ENCODE measurements at regions not wholly inside any gene's neighbourhood (a gene's known extent, or its start where the extent isn't known, plus 50 kb on each side); places are given as distances from the start of the nearest gene placed in this dataset.

DNA sequence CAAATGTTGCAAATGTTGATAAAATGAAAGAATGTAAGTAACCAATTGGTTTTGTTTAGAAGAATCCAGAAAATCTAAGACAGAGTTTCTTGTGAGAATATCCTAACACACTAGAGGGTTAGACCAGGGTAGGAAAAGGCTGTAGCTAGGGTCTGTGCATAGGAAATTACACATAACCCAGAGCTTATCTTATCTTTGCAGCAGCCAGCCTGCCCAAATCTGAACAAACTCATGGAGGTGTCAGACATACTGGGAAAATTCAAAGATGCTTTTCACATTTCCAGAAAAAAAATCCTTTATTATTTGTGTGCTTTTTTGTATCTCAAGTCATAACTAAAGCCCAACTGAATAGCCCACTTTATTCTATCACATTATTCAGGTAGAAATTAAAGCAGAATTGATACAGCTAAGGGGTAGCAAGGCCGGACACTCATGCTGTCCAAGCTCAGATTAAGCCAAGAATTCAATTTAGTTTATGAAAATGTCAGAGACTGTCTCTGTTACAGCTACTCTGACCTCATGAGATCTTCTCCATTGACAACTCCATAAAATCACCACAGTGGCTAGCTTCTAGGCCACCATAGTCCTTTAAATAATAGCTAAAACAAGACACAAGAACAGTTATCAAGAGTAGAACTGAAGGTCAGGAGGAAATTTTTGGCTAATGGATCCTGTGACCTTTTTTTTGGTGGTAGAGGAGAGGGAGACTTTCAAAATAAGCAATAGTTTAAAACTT, 169.6 kb upstream of the RASSF8 start:
- TF ChIP-seq, protein P1, sequence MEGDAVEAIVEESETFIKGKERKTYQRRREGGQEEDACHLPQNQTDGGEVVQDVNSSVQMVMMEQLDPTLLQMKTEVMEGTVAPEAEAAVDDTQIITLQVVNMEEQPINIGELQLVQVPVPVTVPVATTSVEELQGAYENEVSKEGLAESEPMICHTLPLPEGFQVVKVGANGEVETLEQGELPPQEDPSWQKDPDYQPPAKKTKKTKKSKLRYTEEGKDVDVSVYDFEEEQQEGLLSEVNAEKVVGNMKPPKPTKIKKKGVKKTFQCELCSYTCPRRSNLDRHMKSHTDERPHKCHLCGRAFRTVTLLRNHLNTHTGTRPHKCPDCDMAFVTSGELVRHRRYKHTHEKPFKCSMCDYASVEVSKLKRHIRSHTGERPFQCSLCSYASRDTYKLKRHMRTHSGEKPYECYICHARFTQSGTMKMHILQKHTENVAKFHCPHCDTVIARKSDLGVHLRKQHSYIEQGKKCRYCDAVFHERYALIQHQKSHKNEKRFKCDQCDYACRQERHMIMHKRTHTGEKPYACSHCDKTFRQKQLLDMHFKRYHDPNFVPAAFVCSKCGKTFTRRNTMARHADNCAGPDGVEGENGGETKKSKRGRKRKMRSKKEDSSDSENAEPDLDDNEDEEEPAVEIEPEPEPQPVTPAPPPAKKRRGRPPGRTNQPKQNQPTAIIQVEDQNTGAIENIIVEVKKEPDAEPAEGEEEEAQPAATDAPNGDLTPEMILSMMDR (conservative IDR thresholded peaks at IDR 0.05) = no peak
- no peak for TF ChIP-seq ZFX (IDR thresholded peaks at IDR 0.05)

Measured in C4-2B (cell line).